ENCODE measurements at regions not wholly inside any gene's neighbourhood (a gene's known extent, or its start where the extent isn't known, plus 50 kb on each side); places are given as distances from the start of the nearest gene placed in this dataset.

DNA sequence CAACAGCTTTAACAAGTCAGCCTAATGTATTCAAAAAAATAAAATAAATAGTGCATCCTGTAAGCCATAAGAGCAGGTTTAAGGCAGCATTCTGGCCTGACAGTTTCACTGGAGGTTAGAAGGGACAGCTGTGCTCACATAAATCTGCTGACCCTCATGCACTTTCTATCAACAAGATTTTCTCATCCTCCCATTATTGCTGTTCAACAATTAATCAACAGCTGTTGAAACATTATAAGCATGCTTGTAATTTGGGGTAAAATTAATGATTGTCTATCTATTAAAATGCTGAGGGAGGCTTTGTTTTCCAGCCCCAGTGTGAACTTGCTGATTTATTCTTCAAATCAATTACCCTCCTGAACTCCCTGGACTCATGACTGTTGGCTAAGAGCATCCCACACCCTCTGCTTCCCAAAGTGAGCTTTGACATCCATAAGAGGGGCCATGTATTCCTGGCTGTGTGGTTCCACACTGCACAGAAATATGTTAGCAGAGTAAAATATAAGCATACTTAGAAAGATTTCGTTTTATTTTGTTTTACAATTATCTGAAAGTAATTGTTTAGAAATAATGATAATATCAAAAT, 492.4 kb downstream of the EFNB2 start:
- Histone ChIP-seq H3K9me3 (ENCODE audit: control insufficient read depth, low read length) (no peaks in the 10 kb centered on the region), H3K27me3 (ENCODE audit: control insufficient read depth, insufficient read depth, low read length, poor library complexity, severe bottlenecking) (no peaks in the 10 kb centered on the region), H3K4me3 (ENCODE audit: low read length) (no peak overlapping the region), H3K36me3 (ENCODE audit: control insufficient read depth, insufficient read depth, low read length) (no peaks in the 10 kb centered on the region), H3K9ac (ENCODE audit: extremely low read depth, low read length, poor library complexity, severe bottlenecking) (no peak overlapping the region), H3K27ac (ENCODE audit: low read depth, low read length) (no peak overlapping the region), H3K4me1 (ENCODE audit: control insufficient read depth, insufficient read depth, low read length) (no peaks in the 10 kb centered on the region)
- Mint-ChIP-seq H3K9me3 (no peaks in the 10 kb centered on the region), H3K4me3 (no peak overlapping the region), H3K4me1 (no peaks in the 10 kb centered on the region), H3K36me3 (ENCODE audit: low read depth) (no peaks in the 10 kb centered on the region), H3K27ac (no peak overlapping the region), H3K27me3 (ENCODE audit: insufficient read depth) (no peaks in the 10 kb centered on the region)
- TF ChIP-seq, protein P1, sequence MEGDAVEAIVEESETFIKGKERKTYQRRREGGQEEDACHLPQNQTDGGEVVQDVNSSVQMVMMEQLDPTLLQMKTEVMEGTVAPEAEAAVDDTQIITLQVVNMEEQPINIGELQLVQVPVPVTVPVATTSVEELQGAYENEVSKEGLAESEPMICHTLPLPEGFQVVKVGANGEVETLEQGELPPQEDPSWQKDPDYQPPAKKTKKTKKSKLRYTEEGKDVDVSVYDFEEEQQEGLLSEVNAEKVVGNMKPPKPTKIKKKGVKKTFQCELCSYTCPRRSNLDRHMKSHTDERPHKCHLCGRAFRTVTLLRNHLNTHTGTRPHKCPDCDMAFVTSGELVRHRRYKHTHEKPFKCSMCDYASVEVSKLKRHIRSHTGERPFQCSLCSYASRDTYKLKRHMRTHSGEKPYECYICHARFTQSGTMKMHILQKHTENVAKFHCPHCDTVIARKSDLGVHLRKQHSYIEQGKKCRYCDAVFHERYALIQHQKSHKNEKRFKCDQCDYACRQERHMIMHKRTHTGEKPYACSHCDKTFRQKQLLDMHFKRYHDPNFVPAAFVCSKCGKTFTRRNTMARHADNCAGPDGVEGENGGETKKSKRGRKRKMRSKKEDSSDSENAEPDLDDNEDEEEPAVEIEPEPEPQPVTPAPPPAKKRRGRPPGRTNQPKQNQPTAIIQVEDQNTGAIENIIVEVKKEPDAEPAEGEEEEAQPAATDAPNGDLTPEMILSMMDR (conservative IDR thresholded peaks at IDR 0.05), result no peak
- no CpG with 5 or more reads among the region's 1 CpG for WGBS, 2 experiments (ENCODE audit: insufficient coverage in 1 of 2, insufficient read length in 1 of 2)
- DNase-seq, result no peak

DNA sequence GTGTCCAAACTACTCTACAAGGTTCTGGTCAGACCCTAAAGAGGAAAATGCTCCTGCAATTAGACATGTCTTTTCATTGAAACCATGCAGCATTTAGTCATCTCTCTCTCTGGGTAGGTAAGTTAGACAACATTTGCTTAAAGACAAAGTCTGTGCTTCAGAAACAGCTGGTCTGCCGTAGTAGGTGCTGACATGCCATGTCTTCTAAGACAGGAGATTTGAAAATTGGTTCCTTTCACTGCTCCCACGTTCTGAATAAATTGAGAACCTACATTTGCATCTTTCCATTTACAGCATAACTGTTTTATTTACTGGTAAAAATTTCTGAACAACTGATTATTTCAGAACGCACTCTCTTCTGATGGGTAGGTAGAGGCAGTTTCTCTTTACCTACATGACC, 494.0 kb downstream of the EFNB2 start:
- TF ChIP-seq, protein P1 (conservative IDR thresholded peaks at IDR 0.05), result no peak
- Mint-ChIP-seq H3K27me3 (ENCODE audit: insufficient read depth) (no peaks in the 10 kb centered on the region), H3K4me3 (no peak overlapping the region), H3K27ac (no peak overlapping the region), H3K9me3 (no peaks in the 10 kb centered on the region), H3K36me3 (ENCODE audit: low read depth) (no peaks in the 10 kb centered on the region), H3K4me1 (no peaks in the 10 kb centered on the region)
- WGBS, 2 experiments (ENCODE audit: insufficient coverage in 1 of 2, insufficient read length in 1 of 2), result 100% methylated on average over 1 to 3 of the region's 3 CpGs
- Histone ChIP-seq H3K27me3 (ENCODE audit: control insufficient read depth, insufficient read depth, low read length, poor library complexity, severe bottlenecking) (no peaks in the 10 kb centered on the region), H3K4me3 (ENCODE audit: low read length) (no peak overlapping the region), H3K27ac (ENCODE audit: low read depth, low read length) (no peak overlapping the region), H3K4me1 (ENCODE audit: control insufficient read depth, insufficient read depth, low read length) (no peaks in the 10 kb centered on the region), H3K9ac (ENCODE audit: extremely low read depth, low read length, poor library complexity, severe bottlenecking) (no peak overlapping the region), H3K9me3 (ENCODE audit: control insufficient read depth, low read length) (no peaks in the 10 kb centered on the region), H3K36me3 (ENCODE audit: control insufficient read depth, insufficient read depth, low read length) (no peaks in the 10 kb centered on the region)
- no peak for DNase-seq

DNA sequence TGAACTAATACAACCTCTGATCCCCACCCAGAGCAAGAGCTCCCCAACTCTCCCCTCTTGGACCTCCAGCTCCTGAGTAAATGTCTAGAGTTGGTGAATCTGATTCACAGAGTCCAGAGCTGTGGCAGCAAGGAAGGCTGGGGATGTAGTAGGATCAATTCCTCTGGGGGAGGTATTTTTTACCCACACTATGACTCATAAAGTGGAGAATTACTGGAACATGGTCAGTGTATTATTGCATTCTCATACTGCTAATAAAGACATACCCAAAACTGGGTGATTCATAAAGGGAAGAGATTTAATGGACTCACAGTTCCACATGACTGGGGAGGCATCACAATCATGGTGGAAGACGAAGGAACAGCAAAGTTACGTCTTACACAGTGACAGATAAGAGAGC, 496.7 kb downstream of the EFNB2 start:
- DNase-seq, result no peak
- H3K36me3 ChIP-seq (ENCODE audit: control insufficient read depth, insufficient read depth, low read length), result no peaks in the 10 kb centered on the region
- no peak overlapping the region for H3K4me3 ChIP-seq (ENCODE audit: low read length)
- no peaks in the 10 kb centered on the region for H3K9me3 ChIP-seq (ENCODE audit: control insufficient read depth, low read length)
- H3K4me1 Mint-ChIP-seq, result no peaks in the 10 kb centered on the region
- H3K27ac ChIP-seq (ENCODE audit: low read depth, low read length), result no peak overlapping the region
- WGBS, 2 experiments (ENCODE audit: insufficient coverage in 1 of 2, insufficient read length in 1 of 2), result 88 to 100% methylated on average over 2 of the region's 2 CpGs
- H3K27me3 ChIP-seq (ENCODE audit: control insufficient read depth, insufficient read depth, low read length, poor library complexity, severe bottlenecking), result no peaks in the 10 kb centered on the region
- TF ChIP-seq, protein P1 (conservative IDR thresholded peaks at IDR 0.05), result no peak
- no peaks in the 10 kb centered on the region for H3K36me3 Mint-ChIP-seq (ENCODE audit: low read depth)
- no peaks in the 10 kb centered on the region for H3K9me3 Mint-ChIP-seq
- no peaks in the 10 kb centered on the region for H3K4me1 ChIP-seq (ENCODE audit: control insufficient read depth, insufficient read depth, low read length)
- no peak overlapping the region for H3K9ac ChIP-seq (ENCODE audit: extremely low read depth, low read length, poor library complexity, severe bottlenecking)
- no peak overlapping the region for H3K4me3 Mint-ChIP-seq
- H3K27me3 Mint-ChIP-seq (ENCODE audit: insufficient read depth), result no peaks in the 10 kb centered on the region
- H3K27ac Mint-ChIP-seq, result no peak overlapping the region

Measured in endodermal cell (in vitro differentiated cells).